Glutamatergic neuron (in vitro differentiated cells): ENCODE measurements at regions not wholly inside any gene's neighbourhood (a gene's known extent, or its start where the extent isn't known, plus 50 kb on each side); places are given as distances from the start of the nearest gene placed in this dataset.

Experiments used
- DNase-seq: peaks from one replicate; pipeline ENCODE4 v3.0.0; 2022
- H3K27ac Mint-ChIP-seq: one replicate; pipeline ENCODE4 v1.8.0; 2020; ENCODE audit warnings: mild to moderate bottlenecking, mixed read lengths, inconsistent platforms; ENCODE audit not compliant: unreplicated experiment
- H3K27me3 Mint-ChIP-seq: one replicate; pipeline ENCODE4 v1.8.0; 2020; ENCODE audit warnings: mild to moderate bottlenecking, moderate library complexity, mixed read lengths, inconsistent platforms; ENCODE audit not compliant: unreplicated experiment
- H3K36me3 Mint-ChIP-seq: one replicate; pipeline ENCODE4 v1.8.0; 2020; ENCODE audit warnings: mild to moderate bottlenecking, mixed read lengths, inconsistent platforms; ENCODE audit not compliant: unreplicated experiment
- H3K4me1 Mint-ChIP-seq: one replicate; pipeline ENCODE4 v1.8.0; 2020; ENCODE audit warnings: mild to moderate bottlenecking, low read depth, mixed read lengths, inconsistent platforms; ENCODE audit not compliant: unreplicated experiment
- H3K4me3 Mint-ChIP-seq: one replicate; pipeline ENCODE4 v1.8.0; 2020; ENCODE audit warnings: mild to moderate bottlenecking, mixed read lengths, inconsistent platforms; ENCODE audit not compliant: unreplicated experiment
- H3K9me3 Mint-ChIP-seq: one replicate; pipeline ENCODE4 v1.8.0; 2020; ENCODE audit warnings: mild to moderate bottlenecking, moderate library complexity, mixed read lengths, inconsistent platforms; ENCODE audit not compliant: unreplicated experiment
- CTCF ChIP-seq: fragments of 200-600 bp; sonication (generic); IDR thresholded peaks from one replicate; pipeline ENCODE4 v1.5.0; 2021; ENCODE audit not compliant: partially characterized antibody, unreplicated experiment

- no peak for DNase-seq
- Mint-ChIP-seq H3K27ac (no peak overlapping the region), H3K4me1 (no peaks in the 10 kb centered on the region), H3K27me3 (no peaks in the 10 kb centered on the region), H3K36me3 (peaks cover 12% of the 10 kb centered on the region), H3K4me3 (no peak overlapping the region), H3K9me3 (peaks cover 1% of the 10 kb centered on the region)
- TF ChIP-seq CTCF, result no peak
Observed at GRCh38 chr10:3354174-3354900, 181.8 kb upstream of the PITRM1 start.

DNA sequence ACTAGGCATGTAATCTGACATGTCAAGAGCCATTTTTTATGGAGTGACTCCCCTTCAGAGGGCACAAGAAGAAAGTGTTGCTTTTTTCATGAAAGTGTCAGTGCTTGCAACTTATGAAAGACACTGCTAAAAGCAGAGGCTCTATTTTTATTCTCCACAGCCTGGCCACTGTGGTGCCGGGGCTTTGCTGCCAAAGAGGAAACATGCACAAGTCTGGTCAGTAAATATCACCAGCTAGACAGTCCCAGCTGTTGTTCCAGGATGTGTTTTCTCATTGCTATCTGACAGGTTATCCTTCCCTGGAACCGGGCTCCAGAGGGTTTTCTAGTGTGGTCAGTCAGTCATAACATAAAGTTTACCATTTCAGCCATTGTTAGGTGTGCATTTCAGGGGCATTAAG lies 180.7 kb upstream of the PITRM1 start:
- Mint-ChIP-seq H3K36me3 (peaks cover 12% of the 10 kb centered on the region), H3K9me3 (peaks cover 1% of the 10 kb centered on the region), H3K4me1 (no peaks in the 10 kb centered on the region), H3K27ac (no peak overlapping the region), H3K4me3 (no peak overlapping the region), H3K27me3 (no peaks in the 10 kb centered on the region)
- DNase-seq, result no peak
- no peak for TF ChIP-seq CTCF

DNA sequence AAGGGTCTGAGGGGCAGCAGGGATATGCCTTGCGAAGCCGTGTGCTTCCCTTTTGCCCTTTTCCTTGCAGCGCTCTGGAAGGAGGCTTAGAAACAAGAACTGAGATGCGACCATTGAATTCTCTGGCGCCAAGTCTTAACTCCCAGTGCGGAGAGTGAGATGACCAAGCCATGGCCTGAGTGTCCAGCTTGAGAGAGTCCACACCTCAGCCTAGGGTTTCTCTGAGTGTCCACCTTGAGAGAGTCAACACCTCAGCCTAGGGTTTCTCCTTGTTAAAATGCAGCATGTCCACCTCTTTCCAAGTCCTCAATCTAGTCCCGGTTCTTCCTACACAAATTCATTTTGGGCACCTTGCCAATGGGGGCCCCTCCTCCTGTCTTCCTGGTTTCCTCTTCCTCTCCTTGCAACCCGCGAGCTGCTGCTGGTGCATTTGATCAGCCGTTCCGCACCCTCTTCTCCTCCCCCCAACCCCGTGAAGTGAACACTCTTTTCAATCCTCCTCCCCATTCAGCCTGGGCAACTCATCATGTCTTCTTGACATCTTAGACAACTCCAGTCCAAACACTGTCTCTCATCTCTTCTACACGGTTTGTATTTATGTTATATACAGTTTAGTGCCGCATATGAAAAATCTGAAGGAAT lies 178.2 kb upstream of the PITRM1 start:
- no peak overlapping the region for H3K4me3 Mint-ChIP-seq
- H3K27ac Mint-ChIP-seq, result no peak overlapping the region
- H3K36me3 Mint-ChIP-seq, result peaks cover 9% of the 10 kb centered on the region
- no peaks in the 10 kb centered on the region for H3K4me1 Mint-ChIP-seq
- TF ChIP-seq CTCF, result no peak
- DNase-seq, result no peak
- no peaks in the 10 kb centered on the region for H3K27me3 Mint-ChIP-seq
- H3K9me3 Mint-ChIP-seq, result peaks cover 1% of the 10 kb centered on the region

DNA sequence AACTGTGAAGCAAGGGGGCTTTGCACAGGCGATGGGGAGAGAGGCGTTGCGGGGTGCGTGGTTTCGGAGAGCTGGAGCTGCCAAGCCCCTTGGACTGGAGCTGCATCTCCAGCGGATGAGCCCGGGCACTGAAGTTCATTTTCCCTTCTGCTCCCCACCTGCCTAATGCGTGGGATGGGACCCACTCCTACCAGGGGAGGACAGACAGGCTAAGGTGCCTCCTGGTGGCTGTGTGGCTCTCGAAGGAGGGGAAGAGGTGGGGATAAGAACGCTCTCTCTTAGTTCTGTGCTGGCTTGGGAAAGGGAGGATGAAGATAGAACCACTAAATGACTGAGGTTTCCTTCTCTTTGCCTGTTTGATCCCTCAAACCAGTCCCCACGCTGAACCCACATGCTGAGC lies 177.6 kb upstream of the PITRM1 start:
- H3K36me3 Mint-ChIP-seq, result peaks cover 7% of the 10 kb centered on the region
- no peak overlapping the region for H3K27ac Mint-ChIP-seq
- H3K4me1 Mint-ChIP-seq, result no peaks in the 10 kb centered on the region
- peaks cover 1% of the 10 kb centered on the region for H3K9me3 Mint-ChIP-seq
- H3K27me3 Mint-ChIP-seq, result no peaks in the 10 kb centered on the region
- DNase-seq, result no peak
- TF ChIP-seq CTCF, result no peak
- no peak overlapping the region for H3K4me3 Mint-ChIP-seq

GRCh38 chr10:3348564-3348963 lies 176.0 kb upstream of the PITRM1 start:
- no peak for DNase-seq
- TF ChIP-seq CTCF, result no peak
- no peaks in the 10 kb centered on the region for H3K4me1 Mint-ChIP-seq
- H3K4me3 Mint-ChIP-seq, result no peak overlapping the region
- H3K27me3 Mint-ChIP-seq, result peaks cover 2% of the 10 kb centered on the region
- H3K36me3 Mint-ChIP-seq, result no peaks in the 10 kb centered on the region
- H3K9me3 Mint-ChIP-seq, result no peaks in the 10 kb centered on the region
- peak overlapping the region; percentile 36 for H3K27ac Mint-ChIP-seq
